Small intestine (tissue), 7 donors: ENCODE measurements at regions not wholly inside any gene's neighbourhood (a gene's known extent, or its start where the extent isn't known, plus 50 kb on each side); places are given as distances from the start of the nearest gene placed in this dataset.
"Not testable (repeated sequence)": the region's sequence is repeated elsewhere in the genome, so short reads cannot be mapped to it uniquely, and the experiment has no call there.

Experiments
- DNase-seq, 2 donors: peaks; one replicate each; pipeline versions ENCODE4 v3.0.0 to v3.0.0-alpha.2; 2013
- FAIRE-seq: peaks from 2 replicates; lab custom pipeline; 2012; peaks lifted over from hg19 to GRCh38; lab: Jason Lieb, UNC
- H3K27ac ChIP-seq, 3 donors: one replicate each; pipeline ENCODE4 v1.5.1; 2013; ENCODE audit warnings: low read length in 2 of 3, mild to moderate bottlenecking in 2 of 3, control low read depth in 1 of 3, inconsistent platforms in 1 of 3, low read depth in 1 of 3, moderate library complexity in 1 of 3
- H3K27me3 ChIP-seq, 3 donors: one replicate each; pipeline ENCODE4 v1.6.1; 2013; ENCODE audit warnings: low read length in 3 of 3, inconsistent platforms in 1 of 3; ENCODE audit not compliant: control insufficient read depth in 3 of 3, insufficient read depth in 3 of 3
- H3K36me3 ChIP-seq, 3 donors: one replicate each; pipeline ENCODE4 v1.6.1; 2013; ENCODE audit warnings: low read length in 3 of 3, inconsistent platforms in 1 of 3, low read depth in 1 of 3, mild to moderate bottlenecking in 1 of 3, moderate library complexity in 1 of 3; ENCODE audit not compliant: control insufficient read depth in 3 of 3, insufficient read depth in 2 of 3
- H3K4me1 ChIP-seq, 3 donors: one replicate each; pipeline ENCODE4 v1.6.1; 2013; ENCODE audit warnings: low read length in 2 of 3, inconsistent platforms in 1 of 3, low read depth in 1 of 3, mild to moderate bottlenecking in 1 of 3, moderate library complexity in 1 of 3; ENCODE audit not compliant: control insufficient read depth in 3 of 3, insufficient read depth in 2 of 3
- H3K4me3 ChIP-seq, 3 donors: one replicate each; pipeline ENCODE4 v1.5.1; 2013; ENCODE audit warnings: low read length in 3 of 3, control low read depth in 1 of 3, inconsistent platforms in 1 of 3, low read depth in 1 of 3, mild to moderate bottlenecking in 1 of 3, moderate library complexity in 1 of 3
- H3K9me3 ChIP-seq, 2 donors: one replicate each; pipeline ENCODE4 v1.6.1; 2013; ENCODE audit warnings: low read depth in 1 of 2, low read length in 1 of 2; ENCODE audit not compliant: control insufficient read depth in 2 of 2, insufficient read depth in 1 of 2
- WGBS, 3 donors: extraction: QIAGEN DNeasy Blood & Tissue Kit; methylation state at CpG; one replicate each; pipeline ENCODE4 v1.1.7; 2013; 5-methylcytosine and 5-hydroxymethylcytosine counted together
- donor health status: healthy with polysubstance abuse.
- donor health status: control.
- donor health status: control.
- donor health status: Bipolar disorder and iron deficiency.
- donor health status: healthy.

DNA sequence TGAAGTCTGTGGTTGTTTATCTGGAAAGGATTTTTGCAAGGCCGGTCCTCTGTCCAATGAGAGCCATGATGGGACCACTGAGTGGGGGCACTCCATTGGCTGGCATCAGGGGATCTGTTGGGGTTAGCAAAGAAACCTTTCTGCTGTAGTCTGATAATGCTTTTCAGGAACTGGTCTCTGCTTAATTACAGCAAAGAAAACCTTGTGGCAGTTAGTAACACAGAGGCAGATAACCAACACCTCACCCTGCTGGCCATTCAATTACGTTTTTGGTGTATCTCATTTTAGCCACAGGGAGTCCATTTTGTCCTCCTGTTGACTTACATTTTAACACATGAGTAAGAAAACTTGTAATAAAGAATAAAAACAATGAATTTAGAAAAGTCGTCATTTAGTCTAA is 629.3 kb upstream of the MDGA2 start:
- no peak for DNase-seq
- H3K4me3 ChIP-seq: no peak overlapping the region
- no peaks in the 10 kb centered on the region for H3K36me3 ChIP-seq
- no peaks in the 10 kb centered on the region for H3K9me3 ChIP-seq
- WGBS, 3 donors: 74 to 79% (median 75%) methylated on average over 3 of the region's 3 CpGs
- H3K27me3 ChIP-seq: no peaks in the 10 kb centered on the region
- no peaks in the 10 kb centered on the region for H3K4me1 ChIP-seq
- FAIRE-seq: no peak
- no peak overlapping the region for H3K27ac ChIP-seq

DNA sequence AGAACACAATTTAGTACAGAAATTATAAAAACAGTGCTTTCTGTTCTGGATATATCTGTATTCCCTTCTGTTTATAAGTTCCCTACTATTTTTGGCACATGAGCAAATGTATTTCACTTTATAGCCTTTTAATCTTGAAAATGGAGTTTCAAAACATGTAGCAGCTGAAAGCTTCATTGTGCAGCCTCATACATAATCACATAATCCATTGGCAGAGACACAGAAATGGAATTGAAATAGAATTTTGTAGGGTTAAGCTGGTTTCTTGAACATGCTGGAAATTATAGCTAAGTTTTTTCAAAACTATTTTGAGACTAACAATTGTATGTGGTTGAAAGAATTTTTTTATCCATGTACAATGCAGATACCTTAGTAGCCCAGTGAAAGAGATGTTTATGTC is 614.3 kb upstream of the MDGA2 start:
- H3K4me1 ChIP-seq: no peaks in the 10 kb centered on the region
- H3K4me3 ChIP-seq: no peak overlapping the region
- H3K9me3 ChIP-seq: no peaks in the 10 kb centered on the region
- DNase-seq (no peak), FAIRE-seq (no peak)
- no peaks in the 10 kb centered on the region for H3K27me3 ChIP-seq
- no peaks in the 10 kb centered on the region for H3K36me3 ChIP-seq
- no peak overlapping the region for H3K27ac ChIP-seq

DNA sequence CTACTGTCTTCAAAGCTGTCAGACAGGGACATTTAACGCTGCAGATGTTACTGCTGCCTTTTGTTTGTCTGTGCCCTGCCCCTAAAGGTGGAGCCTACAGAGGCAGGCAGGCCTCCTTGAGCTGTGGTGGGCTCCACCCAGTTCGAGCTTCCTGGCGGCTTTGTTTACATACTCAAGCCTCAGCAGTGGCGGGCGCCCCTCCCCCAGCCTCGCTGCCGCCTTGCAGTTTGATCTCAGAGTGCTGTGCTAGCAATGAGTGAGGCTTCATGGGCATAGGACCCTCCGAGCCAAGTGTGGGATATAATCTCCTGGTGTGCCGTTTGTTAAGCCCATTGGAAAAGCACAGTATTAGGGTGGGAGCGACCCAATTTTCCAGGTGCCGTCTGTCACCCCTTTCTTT is 609.8 kb upstream of the MDGA2 start:
- 88 to 95% (median 90%) methylated on average over 9 to 11 of the region's 11 CpGs for WGBS, 3 donors
- not testable (repeated sequence) for DNase-seq, H3K9me3 ChIP-seq, H3K4me1 ChIP-seq, H3K36me3 ChIP-seq, H3K4me3 ChIP-seq, H3K27ac ChIP-seq, H3K27me3 ChIP-seq, FAIRE-seq

DNA sequence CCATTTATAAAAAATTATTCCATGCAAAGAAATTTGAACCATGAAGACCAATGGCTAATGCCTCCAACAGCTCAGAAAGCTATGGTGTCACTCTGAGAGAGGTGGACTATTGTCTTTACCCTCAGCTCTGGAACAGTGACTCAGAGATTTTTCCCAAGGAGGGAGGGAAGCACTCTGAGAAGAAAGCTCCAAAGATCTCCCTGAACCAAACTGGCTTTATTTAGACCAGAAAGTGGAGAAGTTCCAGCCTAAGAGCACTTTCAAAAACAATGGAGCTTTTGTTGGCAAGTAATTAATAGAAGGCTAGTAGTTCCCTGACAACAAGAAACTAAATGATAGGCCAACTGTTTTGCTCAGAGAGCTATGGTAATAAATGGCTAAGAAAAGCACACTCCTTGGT is 599.9 kb upstream of the MDGA2 start:
- Histone ChIP-seq H3K4me1 (no peaks in the 10 kb centered on the region), H3K4me3 (no peak overlapping the region), H3K27ac (no peak overlapping the region), H3K27me3 (no peaks in the 10 kb centered on the region), H3K36me3 (no peaks in the 10 kb centered on the region), H3K9me3 (no peaks in the 10 kb centered on the region)
- DNase-seq (no peak), FAIRE-seq (no peak)

DNA sequence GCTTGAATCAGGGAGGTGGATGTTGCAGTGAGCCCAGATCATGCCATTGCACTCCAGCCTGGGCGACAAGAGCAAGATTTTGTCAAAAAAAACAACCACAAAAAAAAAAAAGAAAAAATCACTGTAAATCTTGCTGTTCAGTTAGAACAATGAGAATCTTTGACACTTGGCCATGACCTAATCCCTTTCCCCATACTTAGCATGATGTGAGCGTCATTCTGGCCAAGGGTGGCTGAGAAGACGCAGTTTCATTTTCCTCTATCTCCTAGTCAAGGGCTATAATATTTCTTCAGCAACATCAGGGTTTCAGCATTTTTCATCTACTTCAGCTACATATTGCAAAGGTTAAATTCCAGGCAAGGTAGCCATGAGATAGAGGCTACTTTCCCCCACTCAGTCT is 599.4 kb upstream of the MDGA2 start:
- Histone ChIP-seq H3K9me3 (no peaks in the 10 kb centered on the region), H3K36me3 (no peaks in the 10 kb centered on the region), H3K4me3 (no peak overlapping the region), H3K4me1 (no peaks in the 10 kb centered on the region), H3K27ac (no peak overlapping the region), H3K27me3 (no peaks in the 10 kb centered on the region)
- FAIRE-seq (no peak), DNase-seq (no peak)
- WGBS, 3 donors: 73 to 88% (median 86%) methylated on average over 3 of the region's 3 CpGs

DNA sequence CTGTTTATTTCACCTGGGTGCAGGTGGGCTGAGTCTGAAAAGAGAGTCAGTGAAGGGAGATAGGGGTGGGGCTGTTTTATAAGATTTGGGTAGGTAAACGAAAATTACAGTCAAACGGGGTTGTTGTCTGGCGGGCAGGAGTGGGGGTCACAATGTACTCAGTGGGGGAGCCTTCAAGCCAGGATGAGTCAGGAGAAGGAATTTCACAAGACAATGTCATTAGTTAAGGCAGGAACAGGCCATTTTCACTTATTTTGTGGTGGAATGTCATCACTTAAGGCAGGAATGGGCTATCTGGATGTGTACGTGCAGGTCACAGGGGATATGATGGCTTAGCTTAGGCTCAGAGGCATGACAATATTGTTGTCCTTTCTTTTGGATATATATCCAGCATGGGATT is 592.5 kb upstream of the MDGA2 start:
- not testable (repeated sequence) for FAIRE-seq, H3K4me1 ChIP-seq
- whole genome bisulfite sequencing, 3 donors: 56 to 74% (median 66%) methylated on average over 4 of the region's 4 CpGs

DNA sequence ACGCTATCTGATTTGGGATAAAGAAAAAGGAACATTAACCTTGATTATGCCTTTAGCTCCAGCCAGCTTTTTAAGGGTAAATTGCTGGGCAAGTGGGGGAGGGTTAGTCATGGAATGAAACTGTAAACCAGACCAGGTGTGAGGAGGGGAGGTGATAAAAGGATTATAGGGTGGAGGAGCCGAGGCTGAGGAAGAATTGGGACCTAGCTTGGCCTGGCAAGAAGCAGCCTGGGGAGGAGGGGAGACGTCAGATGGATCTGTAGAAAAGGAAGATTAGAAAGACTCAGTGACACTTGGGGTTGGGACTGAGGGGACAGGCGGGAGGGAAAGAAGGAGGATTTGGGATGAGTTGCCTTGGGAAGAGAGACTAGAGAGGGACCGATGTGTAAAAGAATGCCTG is 590.8 kb upstream of the MDGA2 start:
- not testable (repeated sequence) for H3K27ac ChIP-seq, H3K9me3 ChIP-seq, FAIRE-seq, H3K4me3 ChIP-seq, H3K27me3 ChIP-seq, DNase-seq, H3K36me3 ChIP-seq, H3K4me1 ChIP-seq
- WGBS, 3 donors: 30 to 52% (median 43%) methylated on average over 5 of the region's 5 CpGs

More for the DNA sequence above, 592.5 kb upstream of the MDGA2 start:
- H3K27me3 ChIP-seq, H3K4me3 ChIP-seq, H3K27ac ChIP-seq, H3K9me3 ChIP-seq, DNase-seq, H3K36me3 ChIP-seq: not testable (repeated sequence)

DNA sequence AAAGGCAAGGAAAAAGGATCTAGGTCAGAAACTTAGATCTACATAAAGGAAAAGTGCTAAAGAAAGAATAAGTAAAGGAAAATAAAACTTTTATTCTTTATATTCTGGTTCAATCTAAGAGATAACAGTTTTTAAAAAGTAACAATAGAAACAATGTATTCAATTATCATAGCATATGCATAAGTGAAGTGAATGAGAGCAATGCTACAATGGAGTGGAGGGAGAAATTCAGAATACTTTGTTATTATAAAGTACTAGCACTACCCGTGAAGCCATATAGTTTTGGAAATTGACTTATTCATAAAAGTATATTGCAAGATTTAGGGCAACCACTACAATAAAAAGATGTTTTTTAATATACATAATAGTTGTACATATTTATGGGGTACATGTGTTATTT is 586.0 kb upstream of the MDGA2 start:
- no peak for FAIRE-seq
- 57 to 91% (median 71%) methylated on average over 1 of the region's 1 CpG for WGBS, 3 donors
- DNase-seq: no peak

DNA sequence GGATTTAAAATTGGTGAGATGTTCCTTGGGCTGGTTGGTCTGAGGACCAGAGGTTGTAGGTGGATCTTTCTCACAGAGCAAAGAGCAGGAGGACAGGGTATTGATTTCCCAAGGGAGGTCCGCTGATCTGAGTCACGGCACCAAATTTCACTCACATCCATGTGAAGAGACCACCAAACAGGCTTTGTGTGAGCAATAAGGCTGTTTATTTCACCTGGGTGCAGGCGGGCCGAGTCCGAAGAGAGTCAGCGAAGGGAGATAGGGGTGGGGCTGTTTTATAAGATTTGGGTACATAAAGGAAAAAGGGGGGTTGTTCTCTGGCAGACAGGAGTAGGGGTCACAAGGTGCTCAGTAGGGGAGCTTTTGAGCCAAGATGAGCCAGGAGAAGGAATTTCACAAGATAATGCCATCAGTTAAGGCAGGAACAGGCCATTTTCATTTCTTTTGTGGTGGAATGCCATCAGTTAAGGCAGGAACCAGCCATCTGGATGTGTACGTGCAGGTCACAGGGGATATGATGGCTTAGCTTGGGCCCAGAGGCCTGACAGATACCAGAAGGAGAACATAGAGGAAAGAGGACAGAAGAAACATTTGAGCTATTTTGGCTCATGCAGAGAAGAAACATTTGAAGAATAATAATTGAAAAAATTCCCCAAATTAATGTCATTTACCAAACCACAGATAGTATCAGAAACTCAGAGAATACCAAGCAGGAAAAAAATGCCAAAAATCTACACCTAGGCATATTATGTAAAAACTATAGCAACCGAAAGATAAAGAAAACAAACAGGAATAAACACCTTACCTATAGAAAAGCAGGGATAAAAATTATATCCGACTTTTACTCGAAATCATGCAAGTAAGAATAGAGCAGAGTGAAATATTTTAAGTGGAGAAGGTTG is 585.2 kb upstream of the MDGA2 start:
- not testable (repeated sequence) for FAIRE-seq, H3K27ac ChIP-seq, DNase-seq, H3K4me3 ChIP-seq, H3K27me3 ChIP-seq, H3K36me3 ChIP-seq, H3K4me1 ChIP-seq, H3K9me3 ChIP-seq
- 85 to 88% (median 87%) methylated on average over 10 of the region's 10 CpGs for WGBS, 3 donors

More for the DNA sequence above, 586.0 kb upstream of the MDGA2 start:
- Histone ChIP-seq H3K4me1 (no peaks in the 10 kb centered on the region), H3K27me3 (no peaks in the 10 kb centered on the region), H3K27ac (no peak overlapping the region), H3K9me3 (no peaks in the 10 kb centered on the region), H3K4me3 (no peak overlapping the region), H3K36me3 (no peaks in the 10 kb centered on the region)
